ENCODE measurements at regions not wholly inside any gene's neighbourhood (a gene's known extent, or its start where the extent isn't known, plus 50 kb on each side); places are given as distances from the start of the nearest gene placed in this dataset.

GRCh38 chrX:13101441-13102139 lies 57.2 kb upstream of the FAM9C start:
- H3K4me3 ChIP-seq, result no peak overlapping the region
- no peaks in the 10 kb centered on the region for H3K9me3 ChIP-seq
- H3K27ac ChIP-seq, result peak overlapping the region in 3 of 4 donors; percentile 23 to 57 (median 35)
- DNase-seq, result peak; percentile 87
- intact Hi-C loops (cut with DNase I), result no loop called here
- no peaks in the 10 kb centered on the region for H3K36me3 ChIP-seq
- TF ChIP-seq POLR2AphosphoS5 (IDR thresholded peaks at IDR 0.05) (peak; percentile 36 to 76 (median 42)), POLR2A (IDR thresholded peaks at IDR 0.05) (peak in 1 of 2 donors; percentile 15)
- TF ChIP-seq, protein P1, sequence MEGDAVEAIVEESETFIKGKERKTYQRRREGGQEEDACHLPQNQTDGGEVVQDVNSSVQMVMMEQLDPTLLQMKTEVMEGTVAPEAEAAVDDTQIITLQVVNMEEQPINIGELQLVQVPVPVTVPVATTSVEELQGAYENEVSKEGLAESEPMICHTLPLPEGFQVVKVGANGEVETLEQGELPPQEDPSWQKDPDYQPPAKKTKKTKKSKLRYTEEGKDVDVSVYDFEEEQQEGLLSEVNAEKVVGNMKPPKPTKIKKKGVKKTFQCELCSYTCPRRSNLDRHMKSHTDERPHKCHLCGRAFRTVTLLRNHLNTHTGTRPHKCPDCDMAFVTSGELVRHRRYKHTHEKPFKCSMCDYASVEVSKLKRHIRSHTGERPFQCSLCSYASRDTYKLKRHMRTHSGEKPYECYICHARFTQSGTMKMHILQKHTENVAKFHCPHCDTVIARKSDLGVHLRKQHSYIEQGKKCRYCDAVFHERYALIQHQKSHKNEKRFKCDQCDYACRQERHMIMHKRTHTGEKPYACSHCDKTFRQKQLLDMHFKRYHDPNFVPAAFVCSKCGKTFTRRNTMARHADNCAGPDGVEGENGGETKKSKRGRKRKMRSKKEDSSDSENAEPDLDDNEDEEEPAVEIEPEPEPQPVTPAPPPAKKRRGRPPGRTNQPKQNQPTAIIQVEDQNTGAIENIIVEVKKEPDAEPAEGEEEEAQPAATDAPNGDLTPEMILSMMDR (IDR thresholded peaks at IDR 0.05), result no peak
- no peaks in the 10 kb centered on the region for H3K27me3 ChIP-seq
- H3K4me1 ChIP-seq, result no peaks in the 10 kb centered on the region
- 7 to 48% methylated on average over 9 of the region's 9 CpGs for whole genome bisulfite sequencing, 2 donors

DNA sequence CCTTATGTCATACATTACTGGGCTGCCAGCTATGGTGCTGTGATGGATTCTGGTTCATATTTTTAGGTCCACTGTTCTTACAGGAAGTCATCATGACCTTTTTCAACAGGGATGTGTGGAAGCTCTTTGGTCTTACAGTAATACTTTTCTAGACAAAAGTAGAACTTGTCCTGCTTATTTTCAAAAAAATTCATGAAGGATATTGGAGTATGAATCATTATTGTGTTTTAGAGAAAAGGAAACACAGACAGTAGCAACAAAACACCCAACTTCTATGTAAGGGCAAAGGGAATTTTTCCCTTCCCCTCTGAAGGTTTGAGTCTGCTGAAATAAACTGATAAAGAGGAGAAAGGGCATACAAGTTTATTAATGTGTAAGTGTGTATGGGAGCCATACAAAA lies 54.7 kb upstream of the FAM9C start:
- Histone ChIP-seq H3K4me3 (no peak overlapping the region), H3K36me3 (no peaks in the 10 kb centered on the region), H3K27me3 (no peaks in the 10 kb centered on the region), H3K4me1 (peaks cover 0 to 5% (median 0%) of the 10 kb centered on the region in 4 donors), H3K9me3 (no peaks in the 10 kb centered on the region), H3K27ac (no peak overlapping the region)
- TF ChIP-seq POLR2AphosphoS5 (IDR thresholded peaks at IDR 0.05) (no peak), EP300 (IDR thresholded peaks at IDR 0.05) (no peak), POLR2A (IDR thresholded peaks at IDR 0.05) (no peak)
- TF ChIP-seq, protein P1 (IDR thresholded peaks at IDR 0.05), result no peak
- intact Hi-C loops (cut with DNase I), result loop anchor here (10.0 kb wide), 1 partner anchor 386 kb away; no protein-coding TSS in a partner anchor
- no peak for DNase-seq

- Histone ChIP-seq H3K27me3 (no peaks in the 10 kb centered on the region), H3K27ac (no peak overlapping the region), H3K4me1 (peaks cover 0 to 5% (median 0%) of the 10 kb centered on the region in 4 donors), H3K9me3 (no peaks in the 10 kb centered on the region), H3K4me3 (no peak overlapping the region), H3K36me3 (no peaks in the 10 kb centered on the region)
- WGBS, 2 donors, result 88 to 96% methylated on average over 2 of the region's 2 CpGs
- intact Hi-C loops (cut with DNase I), result loop anchor here (10.0 kb wide), 1 partner anchor 388 kb away; no protein-coding TSS in a partner anchor
- TF ChIP-seq, protein P1 (IDR thresholded peaks at IDR 0.05), result no peak
- TF ChIP-seq POLR2AphosphoS5 (IDR thresholded peaks at IDR 0.05), result no peak
- TF ChIP-seq POLR2A (IDR thresholded peaks at IDR 0.05), result no peak
- no peak for TF ChIP-seq EP300 (IDR thresholded peaks at IDR 0.05)
- no peak for DNase-seq
Measured at GRCh38 chrX:13096728-13097127, 52.3 kb upstream of the FAM9C start.

GRCh38 chrX:13094828-13095341 lies 50.5 kb upstream of the FAM9C start:
- Histone ChIP-seq H3K27me3 (no peaks in the 10 kb centered on the region), H3K9me3 (no peaks in the 10 kb centered on the region), H3K4me1 (peaks cover 0 to 5% (median 0%) of the 10 kb centered on the region in 4 donors), H3K4me3 (no peak overlapping the region), H3K36me3 (no peaks in the 10 kb centered on the region), H3K27ac (peak overlapping the region in 2 of 4 donors; percentile 11 to 22)
- 75 to 85% methylated on average over 4 of the region's 4 CpGs for WGBS, 2 donors
- no peak for DNase-seq
- TF ChIP-seq POLR2A (IDR thresholded peaks at IDR 0.05) (no peak), POLR2AphosphoS5 (IDR thresholded peaks at IDR 0.05) (no peak), EP300 (IDR thresholded peaks at IDR 0.05) (no peak)
- TF ChIP-seq, protein P1 (IDR thresholded peaks at IDR 0.05), result no peak
- intact Hi-C loops (cut with DNase I), result loop anchor here (10.0 kb wide), 1 partner anchor 390 kb away; no protein-coding TSS in a partner anchor
